Chondrocyte (in vitro differentiated cells): ENCODE measurements at regions not wholly inside any gene's neighbourhood (a gene's known extent, or its start where the extent isn't known, plus 50 kb on each side); places are given as distances from the start of the nearest gene placed in this dataset.

ENCODE experiments used
- DNase-seq: peaks from one replicate; pipeline ENCODE4 v3.0.0; 2021; ENCODE audit warnings: mixed read lengths, low spot score
- H3K27ac Mint-ChIP-seq: one replicate; pipeline ENCODE4 v1.8.0; 2021; ENCODE audit warnings: mild to moderate bottlenecking, moderate library complexity, mixed read lengths; ENCODE audit not compliant: unreplicated experiment
- H3K27me3 Mint-ChIP-seq: 2 replicates; pipeline ENCODE4 v1.8.0; 2021; ENCODE audit warnings: low read depth, mixed read lengths
- H3K36me3 Mint-ChIP-seq: 2 replicates; pipeline ENCODE4 v1.8.0; 2021; ENCODE audit warnings: low read depth, mixed read lengths
- H3K4me1 Mint-ChIP-seq: 2 replicates; pipeline ENCODE4 v1.8.0; 2021; ENCODE audit warnings: low read depth, mild to moderate bottlenecking, mixed read lengths
- H3K4me3 Mint-ChIP-seq: one replicate; pipeline ENCODE4 v1.8.0; 2021; ENCODE audit warnings: mild to moderate bottlenecking, moderate library complexity, mixed read lengths; ENCODE audit not compliant: unreplicated experiment
- H3K9me3 Mint-ChIP-seq: 2 replicates; pipeline ENCODE4 v1.8.0; 2021; ENCODE audit warnings: low read depth, mixed read lengths
- CTCF ChIP-seq: fragments of 200-600 bp; sonication (generic); IDR thresholded peaks from 2 replicates; pipeline ENCODE4 v1.5.0; 2021; ENCODE audit warnings: antibody characterized with exemption, mild to moderate bottlenecking, moderate library complexity

GRCh38 chr12:24404086-24404815 lies 454.8 kb upstream of the SOX5 start:
- DNase-seq: no peak
- peaks cover 11% of the 10 kb centered on the region for H3K4me1 Mint-ChIP-seq
- H3K27me3 Mint-ChIP-seq: no peaks in the 10 kb centered on the region
- no peak overlapping the region for H3K4me3 Mint-ChIP-seq
- H3K27ac Mint-ChIP-seq: no peak overlapping the region
- no peaks in the 10 kb centered on the region for H3K36me3 Mint-ChIP-seq
- H3K9me3 Mint-ChIP-seq: no peaks in the 10 kb centered on the region
- no peak for TF ChIP-seq CTCF

DNA sequence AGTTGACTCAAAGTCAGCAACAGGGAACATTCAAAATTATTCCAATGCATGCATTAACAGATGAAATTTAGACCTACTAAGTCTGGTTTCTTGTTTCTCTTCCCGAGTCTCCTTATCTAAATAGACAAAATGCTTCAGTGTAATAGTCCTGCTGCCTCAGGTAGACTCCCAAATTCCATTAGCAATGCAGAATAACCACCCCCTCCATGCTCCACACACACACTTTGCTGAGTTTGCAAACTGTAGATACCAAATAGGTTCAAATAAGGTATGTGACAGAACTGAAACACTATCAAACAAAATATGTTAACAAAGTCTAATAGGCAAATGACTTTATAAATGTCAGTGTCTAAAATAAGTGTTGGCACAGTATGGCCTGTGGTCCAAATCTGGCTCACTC lies 451.1 kb upstream of the SOX5 start:
- no peak for TF ChIP-seq CTCF
- no peak for DNase-seq
- Mint-ChIP-seq H3K27me3 (no peaks in the 10 kb centered on the region), H3K4me1 (peaks cover 24% of the 10 kb centered on the region), H3K4me3 (no peak overlapping the region), H3K9me3 (no peaks in the 10 kb centered on the region), H3K36me3 (no peaks in the 10 kb centered on the region), H3K27ac (no peak overlapping the region)

DNA sequence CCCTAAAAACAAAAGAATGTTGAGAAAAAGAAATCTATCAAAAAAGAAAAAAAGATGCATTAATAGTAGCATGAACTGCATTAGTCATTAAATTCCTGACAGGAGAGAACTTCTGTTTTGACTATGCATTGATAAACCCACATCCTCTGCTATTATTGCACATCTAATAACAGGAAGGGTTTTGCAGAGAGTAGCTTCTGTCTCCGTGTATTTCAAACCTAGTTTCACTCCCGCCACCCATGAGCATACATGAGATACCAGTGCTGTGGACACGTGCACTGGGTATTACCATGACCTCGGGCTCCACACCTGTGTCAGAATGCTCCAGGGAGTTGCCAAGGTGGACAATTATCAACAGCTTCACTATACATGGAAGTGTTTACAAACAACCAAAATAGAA lies 449.1 kb upstream of the SOX5 start:
- Mint-ChIP-seq H3K4me1 (peaks cover 13% of the 10 kb centered on the region), H3K9me3 (no peaks in the 10 kb centered on the region), H3K27me3 (no peaks in the 10 kb centered on the region), H3K27ac (no peak overlapping the region), H3K36me3 (peaks cover 2% of the 10 kb centered on the region), H3K4me3 (no peak overlapping the region)
- DNase-seq: no peak
- TF ChIP-seq CTCF: no peak

- no peak overlapping the region for H3K4me3 Mint-ChIP-seq
- H3K9me3 Mint-ChIP-seq: peaks cover 10% of the 10 kb centered on the region
- H3K27me3 Mint-ChIP-seq: no peaks in the 10 kb centered on the region
- H3K27ac Mint-ChIP-seq: no peak overlapping the region
- H3K36me3 Mint-ChIP-seq: peaks cover 8% of the 10 kb centered on the region
- TF ChIP-seq CTCF: no peak
- H3K4me1 Mint-ChIP-seq: peaks cover 13% of the 10 kb centered on the region
- DNase-seq: no peak
These were observed 446.8 kb upstream of the SOX5 start for GRCh38 chr12:24396224-24396623.

DNA sequence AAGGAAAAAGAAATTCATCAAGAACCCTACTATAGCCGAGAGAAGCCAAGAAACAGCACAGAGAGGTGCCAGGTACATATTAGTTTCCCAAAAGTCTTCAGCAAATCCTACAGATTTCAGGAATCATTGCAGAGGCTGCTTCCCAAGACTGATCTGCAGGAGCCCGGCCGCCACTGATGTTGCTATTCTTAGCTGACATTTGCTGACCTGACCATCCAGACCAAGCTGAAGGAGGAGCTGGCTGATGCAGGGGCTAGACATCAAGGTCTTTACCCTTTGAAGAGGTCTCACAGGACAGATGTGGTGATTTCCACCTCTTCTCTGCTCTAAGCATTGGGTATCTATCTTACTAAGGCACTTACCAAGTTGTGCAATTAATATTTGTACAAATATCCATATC lies 444.8 kb upstream of the SOX5 start:
- Mint-ChIP-seq H3K9me3 (peaks cover 27% of the 10 kb centered on the region), H3K36me3 (peaks cover 8% of the 10 kb centered on the region), H3K4me1 (peaks cover 13% of the 10 kb centered on the region), H3K27ac (no peak overlapping the region), H3K4me3 (no peak overlapping the region), H3K27me3 (no peaks in the 10 kb centered on the region)
- no peak for TF ChIP-seq CTCF
- no peak for DNase-seq
